ENCODE measurements at regions not wholly inside any gene's neighbourhood (a gene's known extent, or its start where the extent isn't known, plus 50 kb on each side); places are given as distances from the start of the nearest gene placed in this dataset.

DNA sequence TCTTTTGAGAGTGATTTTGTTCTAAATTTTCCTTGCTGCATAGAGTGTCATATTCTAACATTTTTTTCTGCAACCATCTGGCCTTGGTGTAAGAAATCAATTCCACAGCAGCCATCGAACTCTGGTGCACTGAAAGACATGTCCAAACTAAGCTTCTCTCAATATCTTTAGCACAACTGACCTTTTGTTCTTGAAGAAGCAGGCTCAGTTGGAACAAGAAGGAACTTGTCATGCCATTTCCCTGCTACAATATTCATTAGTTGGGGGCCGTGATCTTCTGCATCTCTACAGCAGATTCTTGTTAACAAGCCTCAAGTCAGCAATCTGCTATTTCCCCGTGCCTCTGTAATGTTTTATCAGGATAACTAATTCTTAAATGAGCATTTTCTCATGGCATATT lies 1305.6 kb downstream of the CDH11 start:
- TF ChIP-seq, protein P1, sequence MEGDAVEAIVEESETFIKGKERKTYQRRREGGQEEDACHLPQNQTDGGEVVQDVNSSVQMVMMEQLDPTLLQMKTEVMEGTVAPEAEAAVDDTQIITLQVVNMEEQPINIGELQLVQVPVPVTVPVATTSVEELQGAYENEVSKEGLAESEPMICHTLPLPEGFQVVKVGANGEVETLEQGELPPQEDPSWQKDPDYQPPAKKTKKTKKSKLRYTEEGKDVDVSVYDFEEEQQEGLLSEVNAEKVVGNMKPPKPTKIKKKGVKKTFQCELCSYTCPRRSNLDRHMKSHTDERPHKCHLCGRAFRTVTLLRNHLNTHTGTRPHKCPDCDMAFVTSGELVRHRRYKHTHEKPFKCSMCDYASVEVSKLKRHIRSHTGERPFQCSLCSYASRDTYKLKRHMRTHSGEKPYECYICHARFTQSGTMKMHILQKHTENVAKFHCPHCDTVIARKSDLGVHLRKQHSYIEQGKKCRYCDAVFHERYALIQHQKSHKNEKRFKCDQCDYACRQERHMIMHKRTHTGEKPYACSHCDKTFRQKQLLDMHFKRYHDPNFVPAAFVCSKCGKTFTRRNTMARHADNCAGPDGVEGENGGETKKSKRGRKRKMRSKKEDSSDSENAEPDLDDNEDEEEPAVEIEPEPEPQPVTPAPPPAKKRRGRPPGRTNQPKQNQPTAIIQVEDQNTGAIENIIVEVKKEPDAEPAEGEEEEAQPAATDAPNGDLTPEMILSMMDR (IDR thresholded peaks at IDR 0.05; ENCODE audit: insufficient read depth, low read length): no peak
- TF ChIP-seq, protein P2, sequence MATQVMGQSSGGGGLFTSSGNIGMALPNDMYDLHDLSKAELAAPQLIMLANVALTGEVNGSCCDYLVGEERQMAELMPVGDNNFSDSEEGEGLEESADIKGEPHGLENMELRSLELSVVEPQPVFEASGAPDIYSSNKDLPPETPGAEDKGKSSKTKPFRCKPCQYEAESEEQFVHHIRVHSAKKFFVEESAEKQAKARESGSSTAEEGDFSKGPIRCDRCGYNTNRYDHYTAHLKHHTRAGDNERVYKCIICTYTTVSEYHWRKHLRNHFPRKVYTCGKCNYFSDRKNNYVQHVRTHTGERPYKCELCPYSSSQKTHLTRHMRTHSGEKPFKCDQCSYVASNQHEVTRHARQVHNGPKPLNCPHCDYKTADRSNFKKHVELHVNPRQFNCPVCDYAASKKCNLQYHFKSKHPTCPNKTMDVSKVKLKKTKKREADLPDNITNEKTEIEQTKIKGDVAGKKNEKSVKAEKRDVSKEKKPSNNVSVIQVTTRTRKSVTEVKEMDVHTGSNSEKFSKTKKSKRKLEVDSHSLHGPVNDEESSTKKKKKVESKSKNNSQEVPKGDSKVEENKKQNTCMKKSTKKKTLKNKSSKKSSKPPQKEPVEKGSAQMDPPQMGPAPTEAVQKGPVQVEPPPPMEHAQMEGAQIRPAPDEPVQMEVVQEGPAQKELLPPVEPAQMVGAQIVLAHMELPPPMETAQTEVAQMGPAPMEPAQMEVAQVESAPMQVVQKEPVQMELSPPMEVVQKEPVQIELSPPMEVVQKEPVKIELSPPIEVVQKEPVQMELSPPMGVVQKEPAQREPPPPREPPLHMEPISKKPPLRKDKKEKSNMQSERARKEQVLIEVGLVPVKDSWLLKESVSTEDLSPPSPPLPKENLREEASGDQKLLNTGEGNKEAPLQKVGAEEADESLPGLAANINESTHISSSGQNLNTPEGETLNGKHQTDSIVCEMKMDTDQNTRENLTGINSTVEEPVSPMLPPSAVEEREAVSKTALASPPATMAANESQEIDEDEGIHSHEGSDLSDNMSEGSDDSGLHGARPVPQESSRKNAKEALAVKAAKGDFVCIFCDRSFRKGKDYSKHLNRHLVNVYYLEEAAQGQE (IDR thresholded peaks at IDR 0.05; ENCODE audit: insufficient replicate concordance, low read depth): no peak
- TF ChIP-seq SPI1 (IDR thresholded peaks at IDR 0.05; ENCODE audit: borderline replicate concordance, low read depth): no peak

Data from HL-60 (cell line).